ENCODE measurements at regions not wholly inside any gene's neighbourhood (a gene's known extent, or its start where the extent isn't known, plus 50 kb on each side); places are given as distances from the start of the nearest gene placed in this dataset.
A peak's percentile ranks its signal among the peaks of the same experiment; 100 is the strongest.
"Not testable (repeated sequence)": the region's sequence is repeated elsewhere in the genome, so short reads cannot be mapped to it uniquely, and the experiment has no call there.

GRCh38 chr3:75192146-75192616 is 471.9 kb upstream of the FRG2C start:
- 65% methylated on average over 6 of the region's 6 CpGs for WGBS
- TF ChIP-seq POLR2AphosphoS5 (IDR thresholded peaks at IDR 0.05) (no peak), EP300 (IDR thresholded peaks at IDR 0.05) (no peak), CTCF (IDR thresholded peaks at IDR 0.05) (peak; percentile 36 to 68 (median 48)), POLR2A (IDR thresholded peaks at IDR 0.05; ENCODE audit: low read depth) (no peak)
- no peaks in the 10 kb centered on the region for H3K36me3 ChIP-seq
- no peaks in the 10 kb centered on the region for H3K9me3 ChIP-seq
- H3K4me3 ChIP-seq, result no peak overlapping the region
- no peak for DNase-seq (ENCODE audit: extremely low spot score)
- H3K27ac ChIP-seq (replicated peaks in 1 of 4), result no peak overlapping the region
- peaks cover 0 to 3% (median 0%) of the 10 kb centered on the region in 4 donors for H3K27me3 ChIP-seq
- intact Hi-C loops (cut with DNase I), result no loop called here
- no peaks in the 10 kb centered on the region for H3K4me1 ChIP-seq

- no peaks in the 10 kb centered on the region for H3K27me3 ChIP-seq
- no peaks in the 10 kb centered on the region for H3K9me3 ChIP-seq
- TF ChIP-seq POLR2AphosphoS5 (IDR thresholded peaks at IDR 0.05), result no peak
- TF ChIP-seq CTCF (IDR thresholded peaks at IDR 0.05), result no peak
- TF ChIP-seq POLR2A (IDR thresholded peaks at IDR 0.05; ENCODE audit: low read depth), result no peak
- TF ChIP-seq EP300 (IDR thresholded peaks at IDR 0.05), result no peak
- no peak overlapping the region for H3K27ac ChIP-seq (replicated peaks in 1 of 4)
- no peaks in the 10 kb centered on the region for H3K4me1 ChIP-seq
- intact Hi-C loops (cut with DNase I), result no loop called here
- no peak overlapping the region for H3K4me3 ChIP-seq
- WGBS, result 61% methylated on average over 4 of the region's 4 CpGs
- H3K36me3 ChIP-seq, result no peaks in the 10 kb centered on the region
- DNase-seq (ENCODE audit: extremely low spot score), result no peak
These were observed 470.3 kb upstream of the FRG2C start for GRCh38 chr3:75193797-75194196.

DNA sequence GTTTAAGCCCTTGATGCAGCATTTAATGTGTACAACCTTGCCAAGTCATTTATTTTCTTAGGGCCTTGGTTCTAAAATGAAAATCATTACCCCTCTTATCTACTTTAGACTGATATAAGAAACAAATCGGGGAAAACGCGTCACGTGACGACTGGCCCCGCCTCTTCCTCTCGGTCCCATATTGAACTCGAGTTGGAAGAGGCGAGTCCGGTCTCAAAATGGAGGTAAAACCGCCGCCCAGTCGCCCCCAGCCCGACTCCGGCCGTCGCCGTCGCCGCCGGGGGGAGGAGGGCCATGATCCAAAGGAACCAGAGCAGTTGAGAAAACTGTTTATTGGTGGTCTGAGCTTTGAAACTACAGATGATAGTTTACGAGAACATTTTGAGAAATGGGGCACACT is 449.8 kb upstream of the FRG2C start:
- H3K4me3 ChIP-seq; H3K36me3 ChIP-seq; DNase-seq (ENCODE audit: extremely low spot score); H3K4me1 ChIP-seq; intact Hi-C loops (cut with DNase I); H3K27me3 ChIP-seq; H3K27ac ChIP-seq (replicated peaks in 1 of 4); H3K9me3 ChIP-seq: not testable (repeated sequence)
- 91% methylated on average over 22 of the region's 22 CpGs for WGBS

GRCh38 chr3:75218577-75218976 is 445.6 kb upstream of the FRG2C start:
- DNase-seq (ENCODE audit: extremely low spot score), result no peak
- 55% methylated on average over 1 of the region's 1 CpG for WGBS
- Histone ChIP-seq H3K9me3 (no peaks in the 10 kb centered on the region), H3K27me3 (peaks cover 0 to 5% (median 0%) of the 10 kb centered on the region in 4 donors), H3K4me3 (no peak overlapping the region), H3K27ac (replicated peaks in 1 of 4) (no peak overlapping the region), H3K36me3 (no peaks in the 10 kb centered on the region), H3K4me1 (no peaks in the 10 kb centered on the region)
- intact Hi-C loops (cut with DNase I), result no loop called here
- no peak for TF ChIP-seq EP300 (IDR thresholded peaks at IDR 0.05)
- TF ChIP-seq POLR2AphosphoS5 (IDR thresholded peaks at IDR 0.05), result no peak
- no peak for TF ChIP-seq CTCF (IDR thresholded peaks at IDR 0.05)
- no peak for TF ChIP-seq POLR2A (IDR thresholded peaks at IDR 0.05; ENCODE audit: low read depth)

- peaks cover 0 to 5% (median 0%) of the 10 kb centered on the region in 4 donors for H3K27me3 ChIP-seq
- DNase-seq (ENCODE audit: extremely low spot score), result no peak
- no peak overlapping the region for H3K27ac ChIP-seq (replicated peaks in 1 of 4)
- H3K4me1 ChIP-seq, result no peaks in the 10 kb centered on the region
- no peak overlapping the region for H3K4me3 ChIP-seq
- intact Hi-C loops (cut with DNase I), result no loop called here
- no peaks in the 10 kb centered on the region for H3K9me3 ChIP-seq
- TF ChIP-seq EP300 (IDR thresholded peaks at IDR 0.05) (no peak), CTCF (IDR thresholded peaks at IDR 0.05) (no peak), POLR2AphosphoS5 (IDR thresholded peaks at IDR 0.05) (no peak), POLR2A (IDR thresholded peaks at IDR 0.05; ENCODE audit: low read depth) (no peak)
- whole genome bisulfite sequencing, result 56% methylated on average over 4 of the region's 4 CpGs
- no peaks in the 10 kb centered on the region for H3K36me3 ChIP-seq
These were observed 443.2 kb upstream of the FRG2C start for GRCh38 chr3:75220932-75221331.

Measured in esophagus muscularis mucosa (tissue), 4 donors.